ENCODE measurements at regions not wholly inside any gene's neighbourhood (a gene's known extent, or its start where the extent isn't known, plus 50 kb on each side); places are given as distances from the start of the nearest gene placed in this dataset.

DNA sequence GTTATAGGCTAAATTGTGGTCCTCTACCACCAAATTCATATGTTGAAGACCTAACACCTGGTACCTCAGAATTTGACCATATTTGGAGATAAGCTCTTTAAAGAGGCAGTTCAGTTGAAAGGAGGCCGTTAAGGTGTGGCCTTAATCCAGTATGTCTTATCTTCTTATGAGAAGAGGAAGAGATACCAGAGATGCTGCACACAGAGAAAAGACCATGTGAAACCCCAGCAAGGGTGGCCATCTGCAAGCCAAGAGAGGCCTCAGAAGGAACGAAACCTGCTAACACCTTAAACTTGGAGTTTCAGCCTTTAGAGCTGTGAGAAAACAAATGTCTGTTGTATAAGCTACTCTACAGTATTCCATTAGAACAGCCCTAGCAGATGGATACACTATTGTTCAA is 528.1 kb upstream of the DCC start:
- DNase-seq (ENCODE audit: low read depth in 2 of 3, low spot score in 1 of 3), result no peak

DNA sequence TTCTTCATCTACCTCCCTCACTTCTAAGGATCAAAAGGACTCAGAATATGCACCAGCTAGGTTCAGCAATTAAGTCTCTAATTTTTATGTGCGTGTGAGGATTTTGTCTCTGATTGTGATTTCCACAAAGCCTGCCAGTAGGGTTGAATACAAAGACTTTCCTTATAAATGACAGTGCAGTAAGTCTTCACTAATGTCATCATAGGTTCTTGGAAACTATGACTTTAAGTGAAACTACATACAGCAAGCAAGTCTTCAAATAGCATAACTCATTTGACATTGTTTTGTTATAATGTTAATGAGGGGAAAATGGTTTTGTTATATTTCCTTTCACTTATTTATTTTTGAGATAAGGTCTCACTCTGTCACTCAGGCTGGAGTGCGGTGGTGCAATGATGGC is 526.3 kb upstream of the DCC start:
- DNase-seq (ENCODE audit: low read depth in 2 of 3, low spot score in 1 of 3), result no peak

DNA sequence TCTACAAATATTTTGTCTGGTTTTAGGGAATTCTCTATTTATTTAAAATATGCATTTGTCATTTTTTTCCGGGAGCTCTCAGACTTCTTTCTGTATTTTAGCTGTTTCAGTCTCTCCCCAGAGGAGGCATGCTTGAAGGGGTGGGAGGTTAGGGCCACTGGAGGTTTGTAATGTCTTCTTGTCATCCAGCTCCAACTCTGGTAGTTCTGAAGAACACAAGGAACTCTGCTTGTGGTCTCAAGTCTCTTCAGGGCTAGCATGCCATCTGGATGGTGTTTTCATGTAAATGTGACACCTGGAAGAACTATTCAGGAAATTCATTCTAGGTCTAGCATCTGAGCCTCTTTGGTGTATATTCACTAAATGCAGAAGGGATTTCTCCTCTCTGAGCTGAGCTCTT is 518.4 kb upstream of the DCC start:
- DNase-seq (ENCODE audit: low read depth in 2 of 3, low spot score in 1 of 3), result no peak

DNA sequence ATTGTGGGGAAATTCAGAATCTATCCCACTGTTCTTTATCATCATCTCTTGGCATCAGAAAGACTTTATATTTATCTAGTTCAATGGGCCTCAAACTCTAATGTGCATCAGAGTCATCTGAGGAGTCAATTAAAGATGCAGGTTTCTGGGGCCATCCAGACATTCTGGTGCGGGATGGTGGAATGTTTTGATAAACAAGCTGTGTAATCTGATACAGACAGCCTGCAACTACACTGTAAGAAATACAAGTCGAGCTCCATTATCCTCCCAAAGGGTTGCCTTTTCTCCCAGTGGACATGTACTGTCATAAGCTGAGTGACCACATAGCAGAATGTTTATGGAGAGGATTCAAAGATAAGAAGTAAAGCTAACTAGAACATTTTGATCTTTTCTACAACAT is 515.3 kb upstream of the DCC start:
- no peak for DNase-seq (ENCODE audit: low read depth in 2 of 3, low spot score in 1 of 3)

DNA sequence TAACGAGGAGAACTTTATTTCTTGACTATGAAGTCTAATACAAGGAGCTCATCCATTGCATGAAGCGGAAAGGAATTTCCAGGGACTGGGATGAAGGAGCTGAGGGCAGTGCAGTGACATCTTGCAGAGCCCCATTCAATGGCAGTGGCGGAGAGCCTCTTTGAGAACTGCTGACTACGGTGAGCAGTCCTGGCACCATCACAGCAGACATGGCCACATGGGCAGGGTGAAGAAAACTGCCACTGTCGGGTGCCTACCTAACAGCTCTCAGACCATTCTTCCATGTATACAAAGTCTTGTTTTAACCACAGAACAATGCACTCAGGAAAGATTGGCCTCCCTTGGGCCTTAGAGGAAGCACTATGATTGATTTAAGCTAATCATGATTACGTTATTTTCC is 506.1 kb upstream of the DCC start:
- no peak for DNase-seq (ENCODE audit: low read depth in 2 of 3, low spot score in 1 of 3)

DNA sequence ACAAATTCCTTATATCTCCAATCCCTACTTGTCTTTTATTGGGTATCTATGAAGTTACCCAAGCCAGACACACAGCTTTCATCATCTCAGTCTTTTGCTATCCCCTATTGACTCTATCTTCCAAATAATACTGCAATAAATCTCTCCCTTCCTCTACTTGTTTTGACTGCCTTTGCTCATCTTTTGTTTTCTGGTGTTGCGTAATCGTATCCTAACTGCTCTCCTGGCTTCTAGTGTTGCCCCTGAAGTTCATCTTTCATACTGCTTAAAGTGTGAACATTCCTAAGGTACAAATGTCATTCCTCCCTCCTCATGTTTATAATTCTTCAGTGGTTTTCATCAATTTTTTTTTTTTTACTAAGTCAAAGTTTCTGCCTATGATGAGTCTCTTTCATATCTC is 491.3 kb upstream of the DCC start:
- no peak for DNase-seq (ENCODE audit: low read depth in 2 of 3, low spot score in 1 of 3)

DNA sequence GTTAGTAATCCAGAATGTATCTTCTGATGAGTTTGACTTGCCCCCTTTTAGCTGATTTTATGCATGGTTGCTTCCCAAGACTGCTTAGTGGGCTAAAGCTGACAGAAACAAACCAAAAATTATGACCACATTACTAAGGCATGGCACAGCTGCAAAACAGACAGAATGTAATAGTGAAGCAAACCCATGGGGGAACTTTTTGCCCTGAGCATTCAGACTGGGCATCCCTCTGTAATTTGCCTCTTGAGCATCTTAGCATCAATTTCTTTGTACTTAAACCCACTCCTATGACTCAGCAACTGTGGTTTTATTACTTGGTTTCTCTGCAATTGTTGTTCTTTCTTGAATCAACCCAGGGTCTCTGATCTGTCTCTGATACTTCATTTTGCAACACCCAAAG is 487.3 kb upstream of the DCC start:
- no peak for DNase-seq (ENCODE audit: low read depth in 2 of 3, low spot score in 1 of 3)

DNA sequence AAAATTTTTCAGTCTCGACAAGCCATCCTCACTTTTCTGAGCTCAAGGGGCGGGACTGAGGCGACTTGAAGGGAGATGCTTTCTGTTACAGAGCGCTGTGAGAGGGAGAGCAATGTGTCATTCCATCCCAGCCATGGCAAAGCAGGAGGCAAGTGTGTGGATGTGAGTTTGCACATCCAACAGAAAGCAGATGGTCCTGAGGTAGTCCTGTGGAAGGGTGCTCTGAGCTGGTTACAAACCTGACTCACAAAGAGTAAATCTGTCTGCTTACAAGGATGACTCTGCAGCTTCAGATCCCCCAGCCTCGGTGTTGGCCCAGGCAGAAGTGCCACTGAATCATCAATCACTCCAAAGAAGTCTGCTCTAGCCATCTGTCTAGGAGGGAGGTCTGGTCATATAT is 482.0 kb upstream of the DCC start:
- DNase-seq (ENCODE audit: low read depth in 2 of 3, low spot score in 1 of 3), result no peak

DNA sequence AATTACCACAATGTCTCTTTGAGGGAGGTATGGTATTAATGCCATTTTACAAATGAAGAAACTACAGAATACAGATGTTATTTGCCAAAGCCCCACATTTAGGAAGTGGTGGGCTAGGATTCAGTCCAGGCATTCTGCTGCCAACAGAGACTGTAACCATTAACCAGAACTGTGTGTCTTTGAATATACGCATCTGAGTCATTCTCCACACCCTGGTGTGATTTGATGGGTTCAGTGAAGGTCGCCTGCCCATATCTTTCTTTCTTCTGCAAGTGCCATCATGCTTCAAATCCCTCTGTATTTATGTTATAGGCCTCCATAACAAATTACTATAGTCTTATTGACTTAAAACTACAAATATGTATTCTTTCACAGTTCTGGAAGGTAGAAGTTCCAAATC is 479.0 kb upstream of the DCC start:
- DNase-seq (ENCODE audit: low read depth in 2 of 3, low spot score in 1 of 3), result no peak

DNA sequence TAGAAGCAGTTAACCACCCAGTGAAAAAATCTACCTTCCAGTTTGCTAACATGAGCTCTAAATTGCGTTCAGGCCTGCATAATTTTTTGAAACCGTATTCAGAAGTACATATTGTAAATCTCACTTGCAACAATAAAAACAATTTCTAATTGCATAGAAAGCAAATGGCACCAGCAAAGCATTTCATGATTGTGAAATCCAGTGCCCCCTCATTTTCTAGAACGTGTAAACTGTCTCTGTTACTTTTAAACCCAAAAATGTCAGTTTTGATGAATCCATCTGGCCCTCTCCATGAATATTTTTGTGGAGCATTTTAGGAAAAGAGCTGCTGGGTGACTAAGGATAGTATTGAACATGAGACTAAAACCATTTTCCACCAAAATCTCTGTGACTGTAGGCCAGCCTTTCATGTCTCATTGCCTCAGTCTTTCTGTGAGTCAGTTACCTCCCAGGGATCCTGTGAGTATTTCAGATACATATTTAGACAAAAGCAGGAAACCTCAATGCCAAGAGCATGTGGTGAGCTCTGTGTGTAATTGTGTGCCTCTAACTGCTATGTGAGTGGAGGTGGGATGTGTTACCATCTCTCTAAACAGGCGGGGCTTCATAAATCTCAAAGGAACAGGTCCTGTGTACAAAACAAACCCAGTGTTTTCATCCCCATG is 477.8 kb upstream of the DCC start:
- DNase-seq (ENCODE audit: low read depth in 2 of 3, low spot score in 1 of 3), result no peak

DNA sequence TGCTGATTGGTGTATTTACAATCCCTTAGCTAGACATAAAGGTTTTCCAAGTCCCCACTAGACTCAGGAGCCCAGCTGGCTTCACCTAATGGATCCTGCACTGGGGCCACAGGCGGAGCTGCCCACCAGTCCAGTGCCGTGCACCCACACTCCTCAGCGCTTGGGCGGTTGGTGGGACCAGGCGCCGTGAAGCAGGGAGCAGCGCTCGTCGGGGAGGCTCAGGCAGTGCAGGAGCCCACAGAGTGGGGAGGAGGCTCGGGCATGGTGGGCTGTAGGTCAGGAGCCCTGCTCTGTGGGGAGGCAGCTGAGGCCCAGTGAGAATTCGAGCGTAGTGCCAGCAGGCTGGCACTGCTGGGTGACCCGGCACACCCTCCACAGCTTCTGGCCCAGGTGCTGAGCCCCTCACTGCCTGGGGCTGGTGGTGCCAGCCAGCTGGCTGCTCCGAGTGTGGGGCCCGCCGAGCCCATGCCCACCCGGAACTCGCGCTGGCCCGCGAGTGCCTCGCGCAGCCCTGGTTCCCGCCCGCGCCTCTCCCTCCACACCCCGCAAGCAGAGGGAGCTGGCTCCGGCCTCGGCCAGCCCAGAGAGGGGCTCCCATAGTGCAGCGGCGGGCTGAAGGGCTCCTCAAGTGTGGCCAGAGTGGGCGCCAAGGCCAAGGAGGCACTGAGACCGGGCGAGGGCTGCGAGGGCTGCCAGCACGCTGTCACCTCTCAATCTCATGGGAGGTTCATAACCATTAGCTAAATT is 475.6 kb upstream of the DCC start:
- no peak for DNase-seq (ENCODE audit: low read depth in 2 of 3, low spot score in 1 of 3)

DNA sequence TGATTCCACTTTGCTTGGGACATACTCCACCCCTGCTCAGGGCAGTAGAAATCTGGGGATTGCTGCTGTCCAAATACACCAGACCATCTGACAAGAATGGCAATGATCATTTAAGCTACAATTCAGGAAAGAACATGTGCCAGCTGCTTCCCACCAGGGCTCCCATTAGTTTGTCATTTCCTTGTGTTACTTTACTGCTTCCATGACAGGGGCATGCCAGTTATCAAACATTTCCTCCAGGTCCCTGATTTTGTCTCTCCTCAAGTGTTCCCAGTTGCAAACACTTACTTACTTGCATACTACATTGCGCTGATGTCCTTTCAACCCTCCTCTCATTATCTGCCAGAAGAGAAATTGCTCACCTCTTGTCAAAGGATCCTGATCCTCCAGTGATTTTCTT is 474.5 kb upstream of the DCC start:
- DNase-seq (ENCODE audit: low read depth in 2 of 3, low spot score in 1 of 3), result no peak

DNA sequence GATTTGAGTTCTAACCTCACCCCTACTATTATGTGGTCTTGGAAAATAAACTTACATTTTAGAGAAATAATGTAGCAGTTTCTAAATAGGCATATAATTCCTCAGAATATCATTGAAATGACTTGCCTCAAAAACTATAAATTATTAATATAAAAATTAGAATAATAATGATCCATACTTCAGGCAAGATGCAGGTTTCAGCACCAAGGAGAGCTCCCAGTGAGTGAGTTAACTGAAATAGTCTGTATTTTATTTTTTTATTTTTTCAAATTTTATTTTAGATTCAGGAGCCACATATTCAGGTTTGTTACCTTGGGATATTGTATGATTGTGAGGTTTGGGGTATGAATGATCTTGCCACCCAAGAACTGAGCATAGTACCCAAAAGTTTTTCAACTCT is 472.2 kb upstream of the DCC start:
- DNase-seq (ENCODE audit: low read depth in 2 of 3, low spot score in 1 of 3), result no peak

DNA sequence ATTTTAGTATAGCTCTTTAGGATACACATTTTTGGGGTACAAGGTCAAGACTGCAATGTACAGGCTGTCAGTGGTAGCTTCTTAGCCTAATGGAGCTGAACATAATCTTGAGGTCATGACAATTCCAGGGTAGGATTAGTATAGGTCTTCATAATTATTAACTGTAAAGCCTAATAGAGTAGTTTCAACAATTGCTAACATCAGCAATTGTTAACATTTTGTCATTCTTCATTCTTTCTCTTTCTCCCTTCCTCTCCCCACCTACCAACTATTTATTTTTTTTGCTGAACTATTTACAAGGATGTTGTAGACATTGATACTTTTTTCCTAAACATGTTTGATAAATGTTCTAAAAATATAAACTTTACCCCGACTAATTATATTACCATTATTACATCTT is 461.3 kb upstream of the DCC start:
- DNase-seq (ENCODE audit: low read depth in 2 of 3, low spot score in 1 of 3), result no peak

DNA sequence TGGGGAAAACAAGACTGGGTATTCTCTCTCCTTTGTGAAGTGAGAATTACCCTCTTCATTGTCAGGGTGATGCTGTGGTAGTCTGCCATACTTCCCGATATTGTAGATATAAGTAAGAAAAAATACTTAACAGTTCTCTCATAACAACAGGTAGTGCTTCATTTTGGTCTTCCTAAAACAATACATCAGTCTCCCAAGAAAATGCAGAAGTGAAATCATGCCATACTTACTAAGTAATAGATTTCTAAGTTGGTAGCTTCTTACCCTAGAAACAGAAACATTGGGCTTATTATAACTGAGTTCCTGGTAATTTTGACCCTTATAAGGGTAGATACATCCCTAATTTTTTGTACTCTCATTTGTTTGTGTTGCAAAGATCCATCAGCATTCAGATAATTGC is 460.7 kb upstream of the DCC start:
- no peak for DNase-seq (ENCODE audit: low read depth in 2 of 3, low spot score in 1 of 3)

DNA sequence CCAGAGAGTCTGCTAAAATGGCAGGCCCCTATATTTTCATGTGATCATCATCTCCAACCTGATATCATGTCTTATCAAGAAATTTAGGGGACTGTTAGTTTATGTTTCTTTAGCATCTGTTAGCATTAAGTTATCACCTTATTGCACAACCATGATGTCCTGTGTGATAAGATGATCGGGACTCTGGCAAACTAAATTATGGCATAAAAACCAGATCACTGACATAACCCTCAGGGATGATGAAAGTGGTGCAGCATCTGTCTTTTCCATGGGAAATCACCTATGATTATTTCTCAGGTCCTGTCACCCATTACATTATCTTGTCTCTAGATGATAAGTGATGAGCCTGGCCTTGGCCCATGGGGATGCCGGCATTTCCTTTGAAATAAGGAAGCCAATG is 458.6 kb upstream of the DCC start:
- DNase-seq (ENCODE audit: low read depth in 2 of 3, low spot score in 1 of 3), result no peak

DNA sequence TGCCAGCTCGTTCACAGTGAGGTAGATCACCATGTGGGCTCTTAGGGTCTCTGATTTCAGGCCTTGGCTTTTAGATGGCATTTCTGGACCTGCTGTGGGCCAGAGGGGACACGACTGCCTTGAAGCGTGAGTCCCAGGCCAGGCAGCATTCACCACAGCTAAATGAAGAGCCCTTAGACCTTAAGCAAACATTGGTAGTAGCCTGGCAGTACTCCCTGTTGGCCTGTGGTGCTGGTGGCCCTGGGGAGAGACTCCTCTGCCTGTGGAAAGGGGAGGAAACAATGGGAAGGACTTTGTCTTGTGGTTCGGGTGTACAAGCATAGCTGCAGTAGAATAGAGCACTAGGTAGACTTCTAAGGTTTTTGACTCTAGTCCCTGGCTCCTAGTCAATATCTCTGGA is 456.0 kb upstream of the DCC start:
- no peak for DNase-seq (ENCODE audit: low read depth in 2 of 3, low spot score in 1 of 3)

DNA sequence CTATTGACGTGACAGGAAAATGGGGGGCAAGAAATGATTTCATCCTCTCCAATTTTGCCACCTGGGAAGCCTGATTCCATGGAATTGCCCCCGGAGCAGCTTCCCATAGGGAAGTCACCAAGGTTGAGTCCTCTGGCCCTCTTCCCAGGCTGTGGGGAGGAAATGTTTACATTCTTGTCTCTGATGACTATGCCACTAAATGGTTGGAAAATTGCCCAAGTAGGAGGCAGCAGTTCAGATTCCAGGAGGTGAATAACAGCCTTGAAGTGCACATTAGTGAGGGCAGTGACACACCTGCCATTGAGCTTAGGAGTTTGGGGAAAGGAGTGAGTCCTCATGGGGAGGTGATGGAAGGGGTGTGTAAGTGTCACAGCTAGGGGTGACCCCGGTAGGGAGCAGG is 449.2 kb upstream of the DCC start:
- no peak for DNase-seq (ENCODE audit: low read depth in 2 of 3, low spot score in 1 of 3)

DNA sequence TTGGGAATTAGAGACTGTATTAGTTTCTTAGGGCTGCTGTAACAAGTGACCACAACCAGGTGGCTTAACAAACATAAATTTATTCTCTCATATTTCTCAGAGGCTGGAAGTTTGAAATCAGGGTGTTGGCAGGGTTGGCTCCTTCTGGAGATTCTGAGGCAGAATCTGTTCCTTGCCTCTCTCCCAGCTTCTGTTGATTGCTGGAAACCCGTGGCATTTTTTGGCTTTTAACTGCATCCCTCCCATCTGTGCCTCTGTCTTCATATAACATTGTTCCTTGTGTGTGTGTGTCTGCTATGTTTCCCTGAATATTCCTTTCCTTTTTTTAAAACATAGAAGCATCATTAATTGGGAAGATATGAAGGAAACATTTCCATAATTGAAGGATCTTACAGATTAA is 448.1 kb upstream of the DCC start:
- DNase-seq (ENCODE audit: low read depth in 2 of 3, low spot score in 1 of 3), result no peak

DNA sequence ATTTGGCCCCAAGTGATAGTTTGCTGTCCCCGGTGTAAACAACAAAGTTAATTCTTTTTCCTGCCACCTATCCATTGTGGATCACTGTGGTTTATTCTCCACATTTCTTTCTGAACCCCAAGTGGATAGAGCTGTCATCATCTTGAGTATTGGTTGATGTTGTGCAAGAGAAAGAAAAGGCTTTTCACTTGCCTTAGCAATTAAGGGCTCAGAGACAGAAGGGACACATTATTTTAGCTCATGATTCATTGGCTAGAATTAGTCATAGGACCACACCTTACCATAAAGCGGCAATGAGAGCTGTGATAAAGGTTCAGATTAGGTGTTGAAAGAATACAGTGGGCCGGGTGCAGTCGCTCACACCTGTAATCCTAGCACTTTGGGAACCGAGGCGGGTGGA is 442.1 kb upstream of the DCC start:
- no peak for DNase-seq (ENCODE audit: low read depth in 2 of 3, low spot score in 1 of 3)

DNA sequence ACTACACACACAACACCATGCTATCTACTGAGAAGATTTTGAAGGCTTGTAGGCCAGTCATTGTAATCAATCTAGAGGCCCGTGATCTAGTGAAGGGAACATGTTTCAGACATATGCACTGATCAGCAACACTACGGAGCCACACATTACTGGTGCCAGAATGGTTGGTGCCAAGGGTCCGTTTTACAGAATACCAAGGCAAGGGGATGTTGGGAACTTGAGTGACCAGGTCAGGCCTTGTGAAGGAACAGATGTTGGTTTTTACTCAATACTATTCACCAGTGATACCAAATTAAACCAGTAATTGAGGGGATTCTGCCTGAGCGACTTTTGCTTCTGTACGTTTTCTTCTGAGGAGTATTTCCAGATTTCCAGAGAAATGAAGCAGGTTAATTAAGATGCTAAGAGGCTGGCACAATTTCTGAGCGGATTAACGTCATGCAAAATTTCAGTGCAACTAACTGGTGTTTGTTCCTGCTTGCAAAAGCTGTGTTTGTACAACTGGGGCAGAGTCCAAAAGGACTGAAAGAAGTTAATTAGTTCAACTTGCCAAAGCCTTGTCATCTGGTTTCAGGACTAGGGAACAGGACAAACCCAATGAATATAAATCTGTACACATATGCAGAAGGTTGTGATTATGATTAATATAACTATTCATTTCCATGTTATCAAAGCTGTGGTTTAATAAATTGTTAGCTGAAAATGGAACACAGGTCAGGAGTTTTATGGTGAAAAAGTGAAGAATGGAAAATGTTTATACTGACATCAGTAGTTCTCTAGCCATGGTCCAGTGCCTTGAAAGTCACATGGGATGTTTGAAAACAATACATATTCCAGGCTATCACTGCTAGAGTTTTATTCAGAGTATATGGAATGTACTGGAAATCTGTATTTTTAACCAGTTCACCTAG is 432.1 kb upstream of the DCC start:
- no peak for DNase-seq (ENCODE audit: low read depth in 2 of 3, low spot score in 1 of 3)

DNA sequence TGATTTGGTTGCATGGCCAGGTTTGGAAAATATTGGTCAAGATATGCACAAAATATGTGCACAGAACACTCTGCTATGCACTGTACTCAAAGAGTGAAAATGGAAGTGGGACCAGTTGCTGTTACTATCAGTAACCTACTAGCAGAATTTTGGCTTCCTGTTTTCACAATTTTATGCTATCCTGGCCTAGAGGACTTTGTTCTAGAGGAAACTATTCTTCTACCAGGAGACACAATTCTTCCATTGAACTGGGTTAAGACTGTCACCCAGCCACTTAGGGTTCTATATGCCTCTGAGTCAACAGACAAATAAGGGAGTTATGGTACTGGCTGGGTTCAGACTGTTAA is 431.4 kb upstream of the DCC start:
- DNase-seq (ENCODE audit: low read depth in 2 of 3, low spot score in 1 of 3), result no peak

All from stimulated activated CD4-positive, alpha-beta T cell treated with anti-CD3 and anti-CD28 coated beads, Interleukin-12 subunit alpha, Interleukin-12 subunit beta, amount 100 ng/mL, for 48 hours (primary cell).